Stimulated activated CD4-positive, alpha-beta T cell treated with anti-CD3 and anti-CD28 coated beads, Interleukin-15, amount 100 ng/mL, for 24 hours (primary cell): ENCODE measurements at regions not wholly inside any gene's neighbourhood (a gene's known extent, or its start where the extent isn't known, plus 50 kb on each side); places are given as distances from the start of the nearest gene placed in this dataset.
A peak's percentile ranks its signal among the peaks of the same experiment; 100 is the strongest.

Experiments used
- DNase-seq: peaks from one replicate; pipeline ENCODE4 v3.0.0-alpha.2; 2020

GRCh38 chr12:45634273-45634917 lies 95.1 kb upstream of the ARID2 start:
- no peak for DNase-seq

GRCh38 chr12:45637242-45637641 lies 92.3 kb upstream of the ARID2 start:
- no peak for DNase-seq

GRCh38 chr12:45637706-45638105 lies 91.8 kb upstream of the ARID2 start:
- no peak for DNase-seq

DNA sequence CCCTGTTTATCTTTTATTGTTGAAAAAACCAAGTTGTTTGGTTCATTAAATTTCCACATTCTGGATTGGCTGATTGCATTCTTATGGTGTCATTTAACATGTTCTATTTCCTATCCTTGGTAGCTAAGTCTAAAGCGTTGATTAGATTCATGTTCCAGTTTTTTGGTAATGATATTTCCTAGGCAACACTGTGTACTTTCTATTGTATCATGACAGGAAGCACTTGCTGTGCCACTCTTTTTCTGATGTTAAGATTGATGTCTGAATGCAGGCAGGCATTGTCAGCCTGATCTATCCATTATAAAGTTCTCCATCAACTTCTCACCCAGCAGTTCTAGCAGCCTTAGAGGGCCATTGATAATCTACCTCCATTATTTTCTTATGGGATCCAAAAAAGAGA lies 91.1 kb upstream of the ARID2 start:
- DNase-seq: no peak

GRCh38 chr12:45644541-45644940 lies 85.0 kb upstream of the ARID2 start:
- no peak for DNase-seq

GRCh38 chr12:45646851-45647581 lies 82.5 kb upstream of the ARID2 start:
- DNase-seq: no peak

DNA sequence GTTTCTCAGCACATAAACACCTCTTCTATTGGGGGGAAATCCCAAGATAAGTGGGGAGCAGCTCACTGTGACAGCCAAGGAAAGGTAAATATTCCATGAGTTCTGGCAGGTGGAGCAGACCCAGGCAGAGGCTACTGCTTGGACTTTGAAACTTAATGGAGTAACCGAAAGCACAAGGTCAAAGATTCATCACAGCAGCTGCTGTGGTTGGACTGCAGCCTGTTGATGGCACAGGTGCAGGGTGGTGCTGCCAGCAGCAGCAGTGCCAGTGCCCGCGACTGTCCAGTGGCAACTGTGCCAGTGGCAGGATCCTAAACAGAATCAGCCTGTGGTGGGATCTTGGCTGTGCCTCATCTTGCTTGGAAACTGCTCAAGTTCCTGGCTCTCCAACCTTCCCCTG lies 81.4 kb upstream of the ARID2 start:
- DNase-seq: no peak

DNA sequence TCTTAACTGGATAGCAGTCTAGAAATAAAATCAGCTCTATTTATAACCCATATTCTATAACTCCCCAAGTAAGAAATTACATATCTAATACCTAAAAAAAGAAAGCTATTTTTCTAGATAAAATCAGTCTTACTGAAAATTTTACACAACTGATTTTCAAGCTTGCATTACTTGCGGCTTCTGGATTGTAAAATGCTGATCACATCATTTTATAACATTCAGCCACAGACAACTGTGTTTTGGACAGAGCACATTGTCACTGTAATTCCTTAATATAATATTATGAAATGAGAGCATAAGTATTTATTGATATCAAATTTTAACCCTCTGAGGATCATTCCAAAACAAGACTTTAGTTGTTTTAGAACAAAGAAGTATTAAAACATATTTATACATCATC lies 78.5 kb upstream of the ARID2 start:
- no peak for DNase-seq

DNA sequence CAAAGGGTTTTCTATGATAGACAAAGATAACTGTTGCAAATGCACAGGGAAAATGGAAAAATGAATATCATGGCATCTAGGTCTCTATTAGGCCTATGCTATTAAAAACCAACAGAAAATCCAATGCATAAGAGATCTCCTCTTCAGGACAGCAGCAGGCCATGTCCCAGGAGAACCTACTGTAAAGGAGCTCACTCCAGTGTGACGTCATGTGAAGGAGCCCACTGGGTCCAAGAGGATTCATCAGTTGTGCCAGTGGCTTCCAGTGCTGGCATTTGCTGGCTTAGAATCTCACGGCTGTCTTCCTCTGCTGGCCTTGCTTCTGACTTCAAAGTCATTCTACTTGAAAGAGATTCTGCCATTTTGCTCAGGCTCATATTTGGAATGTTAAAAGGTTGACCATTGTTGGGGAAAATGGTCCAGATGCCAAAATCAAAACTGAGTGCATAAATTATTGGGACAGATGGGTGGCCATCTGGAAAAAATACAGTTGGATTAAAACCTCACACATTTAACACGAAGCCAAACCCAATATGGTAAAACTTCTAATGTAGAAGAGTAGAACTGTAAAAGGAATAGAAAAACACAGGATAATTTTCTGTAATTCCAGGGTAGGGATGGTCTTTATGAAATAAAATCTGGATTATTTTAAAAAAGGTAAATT lies 75.4 kb upstream of the ARID2 start:
- DNase-seq: no peak

DNA sequence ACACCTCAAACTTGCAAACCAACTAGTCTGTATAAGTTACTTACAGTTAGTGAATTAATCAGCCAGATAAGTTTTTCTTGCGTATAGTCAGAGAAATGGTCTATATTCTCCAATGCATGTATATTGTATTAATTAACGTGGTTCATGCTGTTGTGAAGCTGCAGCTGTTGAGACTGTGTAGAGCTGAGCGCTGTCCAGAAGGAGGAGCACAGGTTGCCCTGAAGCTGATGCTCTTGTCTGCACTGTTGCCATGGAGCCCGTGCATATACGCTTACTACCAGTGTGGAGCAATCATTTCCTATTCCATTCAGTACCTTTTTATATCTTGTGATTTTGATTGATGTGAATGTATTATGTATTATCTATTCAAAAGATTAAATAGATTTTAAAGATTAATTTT lies 74.3 kb upstream of the ARID2 start:
- peak; percentile 36 for DNase-seq

GRCh38 chr12:45655743-45656142 lies 73.8 kb upstream of the ARID2 start:
- DNase-seq: no peak

- DNase-seq: no peak
Observed at GRCh38 chr12:45658020-45658419, 71.5 kb upstream of the ARID2 start.

- DNase-seq: no peak
Observed at GRCh38 chr12:45660330-45660729, 69.2 kb upstream of the ARID2 start.

DNA sequence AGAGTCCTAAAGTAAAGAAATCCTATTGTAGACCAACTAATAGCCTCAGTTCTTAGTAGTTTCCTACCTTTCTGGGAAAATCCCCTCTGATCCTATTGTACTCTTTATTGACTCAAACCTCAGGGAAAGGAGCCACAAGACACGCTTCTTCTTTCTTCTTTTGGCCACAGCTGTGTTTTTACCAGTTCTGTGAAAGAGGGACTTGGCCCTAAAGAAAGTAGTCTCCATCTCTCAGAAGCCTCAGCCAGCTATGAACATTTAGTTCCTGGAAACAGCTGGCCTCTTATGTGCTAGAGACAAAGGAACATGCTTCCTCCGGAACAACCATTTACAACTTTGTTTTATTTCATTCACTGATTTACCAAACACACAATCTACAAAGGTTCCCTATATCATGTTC lies 66.1 kb upstream of the ARID2 start:
- no peak for DNase-seq

DNA sequence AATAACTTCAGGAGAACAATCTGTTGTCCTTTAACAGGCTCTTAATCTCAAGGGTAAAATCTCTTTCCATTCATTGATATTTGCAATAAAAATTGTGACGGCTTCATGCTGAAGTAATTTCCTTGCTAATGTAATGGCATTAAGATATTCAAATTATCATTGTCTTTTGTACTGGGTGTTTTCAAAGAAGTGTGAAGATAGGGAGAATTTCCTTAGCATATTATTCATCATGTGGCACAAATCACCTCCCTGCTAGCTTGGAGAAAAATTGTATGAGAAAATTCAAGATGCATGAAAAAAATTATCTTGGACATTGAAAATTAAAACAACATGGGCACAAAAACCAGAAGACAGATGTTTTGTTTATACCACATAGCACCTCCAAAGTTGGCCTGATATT lies 63.6 kb upstream of the ARID2 start:
- DNase-seq: no peak

- DNase-seq: no peak
Observed at GRCh38 chr12:45666396-45666795, 63.1 kb upstream of the ARID2 start.

GRCh38 chr12:45666816-45667215 lies 62.7 kb upstream of the ARID2 start:
- DNase-seq: no peak

DNA sequence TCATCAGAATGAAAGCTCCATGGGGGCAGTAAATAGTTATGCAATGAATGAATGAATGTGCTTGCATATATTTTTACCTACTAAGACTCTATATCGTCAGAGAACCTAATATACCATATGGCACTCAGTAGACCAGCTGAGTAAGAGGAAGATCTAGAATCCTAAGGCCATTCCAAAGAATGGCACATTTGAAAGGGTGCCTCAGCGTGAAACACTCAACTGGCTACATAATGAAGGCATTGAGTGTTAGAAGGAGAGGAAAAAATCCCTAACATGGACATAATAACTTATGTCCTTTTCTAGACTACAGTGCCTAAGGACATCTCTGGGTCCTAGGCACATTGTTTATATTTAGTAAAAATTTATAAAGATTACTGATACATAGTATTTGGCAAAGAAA lies 61.7 kb upstream of the ARID2 start:
- DNase-seq: no peak

DNA sequence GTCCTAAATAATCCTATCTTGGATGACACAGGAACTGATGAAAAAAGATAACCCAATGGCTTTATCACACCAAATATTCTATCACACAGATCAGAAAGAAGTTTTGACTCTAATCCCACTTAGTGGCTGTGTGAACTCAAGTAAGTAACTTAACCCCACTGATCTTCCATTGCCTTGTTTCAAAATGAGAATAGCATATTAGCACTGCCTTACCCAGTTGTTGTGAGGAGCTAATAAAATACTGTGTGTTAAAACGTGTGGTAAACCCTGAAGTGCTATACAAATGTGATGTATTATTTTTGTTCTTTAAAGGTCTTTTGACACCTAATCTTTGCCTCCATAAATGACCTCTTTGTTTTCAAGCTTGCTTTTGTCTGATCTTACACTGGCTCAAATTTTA lies 60.9 kb upstream of the ARID2 start:
- no peak for DNase-seq

- DNase-seq: no peak
Observed at GRCh38 chr12:45669093-45669492, 60.4 kb upstream of the ARID2 start.

DNA sequence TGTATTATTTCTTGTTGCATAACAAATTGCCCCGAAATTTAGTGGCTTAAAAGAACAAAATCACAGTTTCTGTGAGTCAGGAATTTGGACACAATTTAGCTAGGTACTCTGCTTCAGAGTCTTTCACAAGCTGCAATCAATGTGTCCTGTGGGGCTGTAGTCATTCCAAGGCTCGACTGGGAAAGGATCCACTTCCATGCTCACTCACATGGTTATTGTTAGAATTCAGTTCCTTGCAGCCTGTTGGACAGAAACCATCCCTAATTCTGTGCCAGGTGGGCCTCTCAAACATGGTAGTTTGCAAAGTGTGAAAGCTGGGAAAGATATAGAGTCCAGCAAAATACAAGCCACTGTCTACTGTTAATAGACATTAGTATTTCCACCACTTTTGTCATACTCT lies 59.7 kb upstream of the ARID2 start:
- DNase-seq: no peak

DNA sequence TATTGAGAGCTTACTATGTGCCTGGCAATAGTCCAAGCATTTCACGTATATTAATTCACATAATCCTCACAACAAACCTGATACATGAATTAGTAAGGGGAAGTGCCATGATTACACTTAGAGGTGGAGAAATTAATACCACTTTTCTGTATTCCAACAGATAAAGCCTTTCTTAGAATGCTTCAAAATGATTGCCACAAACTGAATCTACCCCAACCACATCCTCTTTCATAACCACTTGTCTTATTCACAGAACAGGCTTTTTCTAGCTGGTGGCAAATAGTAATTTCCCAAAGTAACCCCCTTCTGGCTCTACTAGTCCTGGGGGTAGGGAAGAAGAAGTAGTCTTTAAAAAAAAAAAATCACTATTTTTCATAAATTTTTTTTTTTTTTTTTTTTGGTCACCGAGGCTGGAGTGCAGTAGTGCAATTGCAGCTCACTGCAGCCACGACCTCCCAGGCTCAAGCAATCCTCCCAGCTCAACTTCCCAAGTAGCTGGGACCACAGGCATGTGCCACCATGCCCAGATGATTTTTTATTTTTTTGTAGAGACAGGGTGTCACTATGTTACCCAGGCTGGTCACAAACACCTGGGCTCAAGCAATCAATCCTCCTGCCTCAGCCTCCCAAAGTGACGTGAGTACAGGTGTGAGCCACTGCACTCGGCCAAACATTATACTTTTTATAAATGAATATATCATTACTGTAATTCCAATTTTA lies 59.0 kb upstream of the ARID2 start:
- no peak for DNase-seq

GRCh38 chr12:45671254-45671653 lies 58.3 kb upstream of the ARID2 start:
- no peak for DNase-seq
